Effector memory CD8-positive, alpha-beta T cell (primary cell): ENCODE measurements at regions not wholly inside any gene's neighbourhood (a gene's known extent, or its start where the extent isn't known, plus 50 kb on each side); places are given as distances from the start of the nearest gene placed in this dataset.

Experiments
- ATAC-seq: fragments of 150-1000 bp; cut with Tn5 transposase; replicated peaks from 2 replicates; pipeline ENCODE4 v1.10.0; 2021; ENCODE audit warnings: mild to moderate bottlenecking, moderate library complexity
- DNase-seq, 3 experiments: peaks; one replicate each; pipeline ENCODE4 v3.0.0; 2021
- H3K27ac Mint-ChIP-seq, 2 donors: one replicate each; pipeline ENCODE4 v1.8.0; 2022; ENCODE audit warnings: mild to moderate bottlenecking in 2 of 2, mixed read lengths in 2 of 2, moderate library complexity in 2 of 2
- H3K27me3 Mint-ChIP-seq, 2 donors: one replicate each; pipeline ENCODE4 v1.8.0; 2022; ENCODE audit warnings: mixed read lengths in 2 of 2
- H3K36me3 Mint-ChIP-seq: one replicate; pipeline ENCODE4 v1.8.0; 2022; ENCODE audit warnings: mild to moderate bottlenecking, moderate library complexity, mixed read lengths; ENCODE audit not compliant: insufficient read depth
- H3K4me1 Mint-ChIP-seq, 2 donors: one replicate each; pipeline ENCODE4 v1.8.0; 2022; ENCODE audit warnings: low read depth in 2 of 2, mixed read lengths in 2 of 2
- H3K4me3 Mint-ChIP-seq, 2 donors: one replicate each; pipeline ENCODE4 v1.8.0; 2022; ENCODE audit warnings: mild to moderate bottlenecking in 2 of 2, mixed read lengths in 2 of 2, moderate library complexity in 2 of 2
- H3K9me3 Mint-ChIP-seq, 2 donors: one replicate each; pipeline ENCODE4 v1.8.0; 2022; ENCODE audit warnings: mixed read lengths in 2 of 2

DNA sequence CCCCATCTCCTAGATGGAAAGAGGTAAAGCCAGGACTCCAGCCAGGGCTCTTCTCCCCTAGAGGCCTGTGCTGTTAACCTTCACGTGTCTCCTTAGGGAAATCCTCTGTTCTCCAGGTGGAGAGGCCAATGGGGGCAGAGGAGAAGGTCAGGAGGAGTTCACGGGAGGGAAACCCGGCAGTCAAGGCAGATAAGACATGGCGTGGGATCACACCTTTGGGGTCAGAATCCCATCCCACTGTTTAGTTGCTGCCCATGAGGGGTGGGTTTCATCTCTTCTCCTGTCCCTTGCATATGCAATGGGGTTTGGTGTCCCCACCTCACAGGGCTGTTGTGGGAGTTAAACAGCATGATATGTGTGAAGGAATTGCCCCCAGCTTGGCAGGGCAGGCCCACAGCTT is 469.7 kb downstream of the TBC1D22A start:
- H3K9me3 Mint-ChIP-seq = peaks cover 0 to 9% of the 10 kb centered on the region in 2 donors
- no peak overlapping the region for H3K27ac Mint-ChIP-seq
- no peak overlapping the region for H3K4me3 Mint-ChIP-seq
- H3K27me3 Mint-ChIP-seq = peaks cover 0 to 32% of the 10 kb centered on the region in 2 donors
- no peaks in the 10 kb centered on the region for H3K4me1 Mint-ChIP-seq
- H3K36me3 Mint-ChIP-seq = peaks cover 4% of the 10 kb centered on the region
- ATAC-seq = no peak
- no peak for DNase-seq

DNA sequence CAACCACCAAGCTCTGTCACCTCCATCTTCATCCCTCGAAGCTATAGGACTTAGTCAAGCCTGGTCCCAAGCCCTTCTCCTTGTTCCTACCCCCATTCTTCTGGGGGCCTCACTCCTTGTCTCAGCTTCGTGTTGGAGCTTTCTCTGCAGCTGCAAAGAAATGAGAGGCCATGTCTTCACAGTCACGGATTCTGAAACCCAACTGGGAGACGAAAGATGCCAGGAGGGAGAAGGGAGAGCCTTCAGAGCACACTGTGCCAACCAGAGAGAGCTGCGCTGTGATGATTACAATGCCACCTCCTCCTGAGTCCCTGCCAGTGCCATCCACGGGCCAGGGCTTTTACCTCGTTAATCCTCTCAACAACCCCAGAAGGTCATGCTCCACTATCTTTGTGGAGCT is 469.3 kb downstream of the TBC1D22A start:
- Mint-ChIP-seq H3K27me3 (peaks cover 2 to 28% of the 10 kb centered on the region in 2 donors), H3K4me1 (no peaks in the 10 kb centered on the region), H3K9me3 (peaks cover 0 to 9% of the 10 kb centered on the region in 2 donors), H3K4me3 (no peak overlapping the region), H3K27ac (no peak overlapping the region), H3K36me3 (peaks cover 4% of the 10 kb centered on the region)
- ATAC-seq (no peak), DNase-seq (no peak)

DNA sequence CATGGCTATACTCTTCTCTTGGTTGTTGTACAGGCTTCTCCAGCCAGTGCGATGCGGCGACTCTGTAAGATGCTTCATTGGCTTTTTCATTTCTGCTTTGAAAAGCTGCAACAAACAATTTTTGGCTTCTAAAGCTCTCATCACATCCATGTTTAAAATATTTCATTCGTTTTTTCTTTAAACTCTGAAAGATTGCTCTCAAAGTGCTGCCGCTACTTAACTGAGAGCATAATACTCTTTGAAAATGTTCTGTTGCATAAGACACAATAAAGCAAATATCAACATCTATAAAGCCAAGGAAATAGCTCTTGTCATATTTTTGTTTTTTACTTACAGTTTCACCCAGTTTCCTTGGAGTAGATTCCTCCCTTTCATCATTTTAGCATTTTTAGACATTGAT is 468.3 kb downstream of the TBC1D22A start:
- Mint-ChIP-seq H3K4me1 (no peaks in the 10 kb centered on the region), H3K36me3 (peaks cover 4% of the 10 kb centered on the region), H3K4me3 (no peak overlapping the region), H3K27me3 (peaks cover 5 to 37% of the 10 kb centered on the region in 2 donors), H3K9me3 (peaks cover 0 to 9% of the 10 kb centered on the region in 2 donors), H3K27ac (no peak overlapping the region)
- DNase-seq (no peak), ATAC-seq (no peak)

DNA sequence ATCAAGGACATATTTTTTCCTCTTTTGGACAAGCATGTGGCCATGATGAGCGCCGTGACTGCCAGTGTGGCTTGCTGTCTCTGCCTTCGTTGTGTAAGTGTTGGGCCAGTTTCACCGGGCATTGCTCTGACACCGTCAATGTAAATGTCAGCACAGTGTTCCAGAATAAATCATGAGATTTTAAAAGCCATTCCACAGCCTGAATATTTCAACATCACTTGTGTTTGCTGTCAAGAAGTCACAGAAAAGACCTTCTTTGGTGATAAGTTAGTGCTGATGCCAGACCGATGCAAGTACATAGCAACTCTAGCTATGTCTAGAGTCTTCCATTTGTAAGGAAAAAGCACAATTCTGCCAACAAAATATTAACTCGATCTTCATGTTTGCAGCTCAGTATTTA is 467.8 kb downstream of the TBC1D22A start:
- Mint-ChIP-seq H3K27me3 (peaks cover 5 to 39% of the 10 kb centered on the region in 2 donors), H3K4me3 (no peak overlapping the region), H3K4me1 (no peaks in the 10 kb centered on the region), H3K36me3 (peaks cover 4% of the 10 kb centered on the region), H3K9me3 (peaks cover 0 to 9% of the 10 kb centered on the region in 2 donors), H3K27ac (no peak overlapping the region)
- ATAC-seq = no peak
- no peak for DNase-seq

DNA sequence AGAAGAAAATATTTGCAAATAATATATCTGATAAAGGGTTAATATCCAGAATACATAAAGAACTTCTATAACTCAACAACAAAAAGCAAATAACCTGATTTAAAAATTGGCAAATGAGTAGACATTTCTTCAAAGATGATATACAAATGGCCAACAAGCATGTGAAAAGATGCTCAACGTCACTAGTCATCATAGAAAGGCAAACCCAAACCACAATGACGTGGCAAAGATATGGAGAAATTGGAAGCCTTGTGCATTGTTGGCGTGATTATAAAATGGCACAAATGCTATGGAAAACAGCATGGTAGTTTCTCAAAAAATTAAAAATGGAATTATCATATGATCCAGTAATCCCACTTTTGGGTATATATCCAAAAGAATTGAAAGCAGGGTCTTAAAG is 466.3 kb downstream of the TBC1D22A start:
- H3K36me3 Mint-ChIP-seq = peaks cover 4% of the 10 kb centered on the region
- no peaks in the 10 kb centered on the region for H3K4me1 Mint-ChIP-seq
- ATAC-seq = no peak
- DNase-seq = no peak
- H3K27me3 Mint-ChIP-seq = peaks cover 10 to 44% of the 10 kb centered on the region in 2 donors
- peaks cover 0 to 8% of the 10 kb centered on the region in 2 donors for H3K9me3 Mint-ChIP-seq
- H3K4me3 Mint-ChIP-seq = no peak overlapping the region
- no peak overlapping the region for H3K27ac Mint-ChIP-seq

DNA sequence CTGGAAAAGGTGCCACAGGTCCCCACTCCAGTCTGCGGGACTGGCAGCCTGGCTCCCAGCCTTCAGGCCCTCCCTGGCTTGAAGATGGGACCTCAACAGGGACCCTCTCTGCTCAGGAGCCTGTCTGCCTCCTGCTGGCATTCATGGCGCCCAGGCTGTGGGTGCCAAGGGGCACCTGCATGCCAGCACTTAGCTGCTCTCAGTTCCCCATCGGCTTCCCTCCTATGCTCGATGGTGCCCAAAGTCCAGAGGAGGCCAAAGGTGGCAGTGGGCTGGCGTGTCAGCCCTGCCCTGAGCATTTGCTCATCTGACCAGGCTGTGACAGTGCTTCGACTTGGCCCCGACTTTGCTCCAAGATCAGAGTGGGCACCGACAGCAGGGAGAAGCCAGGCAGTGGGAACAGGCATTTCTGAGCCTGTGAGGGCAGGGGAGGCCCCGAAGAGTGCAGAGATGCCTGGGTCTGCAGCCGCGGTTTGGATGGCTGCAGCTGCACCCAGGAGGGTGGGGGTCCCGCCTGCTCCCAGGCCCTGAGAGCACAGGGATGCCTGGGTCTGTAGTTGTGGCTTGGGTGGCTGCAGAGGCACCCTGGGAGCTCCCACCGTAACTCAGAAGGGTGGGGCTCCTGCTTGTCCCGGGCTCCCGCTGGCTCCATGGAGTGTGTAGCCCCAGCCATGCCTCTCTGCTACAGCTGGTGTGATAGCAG is 463.6 kb downstream of the TBC1D22A start:
- no peak for ATAC-seq
- Mint-ChIP-seq H3K4me1 (no peaks in the 10 kb centered on the region), H3K27me3 (peaks cover 10 to 21% of the 10 kb centered on the region in 2 donors), H3K9me3 (no peaks in the 10 kb centered on the region), H3K36me3 (peaks cover 4% of the 10 kb centered on the region), H3K4me3 (no peak overlapping the region), H3K27ac (no peak overlapping the region)
- no peak for DNase-seq

DNA sequence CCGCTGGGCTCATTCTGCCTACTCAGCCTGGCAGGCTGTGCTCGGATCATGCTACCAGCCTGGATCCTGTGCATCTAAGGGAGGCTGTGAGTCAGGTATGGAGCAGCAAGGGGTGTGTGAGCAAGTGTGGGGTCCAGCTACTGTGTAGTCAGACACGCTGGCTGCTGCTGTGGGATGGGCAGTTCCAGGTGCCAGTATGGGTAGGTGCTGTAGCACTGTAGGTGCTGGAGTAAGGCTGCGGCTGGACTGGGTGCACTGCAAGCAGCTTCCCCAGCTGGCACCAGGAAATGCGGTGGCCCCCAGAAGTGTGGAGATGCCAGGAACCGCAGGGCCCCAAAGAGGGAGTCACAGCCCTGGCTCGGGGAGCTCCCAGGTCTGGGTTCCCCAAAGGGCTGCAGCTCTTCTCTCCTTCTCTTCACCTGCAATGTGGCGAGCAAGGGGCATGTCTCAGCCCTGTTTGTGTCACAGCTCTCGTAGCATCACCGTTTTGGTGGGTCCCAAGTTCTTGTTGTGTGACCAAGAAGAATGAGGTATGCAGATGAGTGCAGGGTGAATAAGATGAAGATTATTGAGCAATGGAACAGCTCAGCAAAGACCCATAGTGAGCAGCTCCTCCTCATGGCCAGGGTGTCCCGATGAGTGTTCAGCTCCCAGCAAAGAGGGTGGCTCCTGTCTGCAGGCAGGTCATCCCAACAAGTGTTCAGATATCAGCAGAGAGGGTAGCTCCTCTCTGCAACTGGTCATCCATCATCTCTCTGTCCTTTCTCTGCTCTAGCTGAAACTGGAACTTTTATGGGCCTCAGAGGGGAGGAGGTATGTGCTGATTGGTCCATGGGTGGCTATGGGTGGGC is 462.9 kb downstream of the TBC1D22A start:
- H3K9me3 Mint-ChIP-seq = no peaks in the 10 kb centered on the region
- ATAC-seq (no peak), DNase-seq (no peak)
- no peaks in the 10 kb centered on the region for H3K4me1 Mint-ChIP-seq
- peaks cover 10 to 21% of the 10 kb centered on the region in 2 donors for H3K27me3 Mint-ChIP-seq
- no peak overlapping the region for H3K27ac Mint-ChIP-seq
- H3K36me3 Mint-ChIP-seq = peaks cover 4% of the 10 kb centered on the region
- no peak overlapping the region for H3K4me3 Mint-ChIP-seq
